Kidney epithelial cell (primary cell): ENCODE measurements at regions not wholly inside any gene's neighbourhood (a gene's known extent, or its start where the extent isn't known, plus 50 kb on each side); places are given as distances from the start of the nearest gene placed in this dataset.
"Not testable (repeated sequence)": the region's sequence is repeated elsewhere in the genome, so short reads cannot be mapped to it uniquely, and the experiment has no call there.

Experiments used
- DNase-seq: peaks from one replicate; pipeline ENCODE4 v3.0.0-alpha.2; 2010; ENCODE audit warnings: low read depth
- H3K27me3 ChIP-seq: 2 replicates; pipeline ENCODE4 v1.6.0; 2011; ENCODE audit warnings: low read length; ENCODE audit not compliant: control insufficient read depth, insufficient read depth
- H3K36me3 ChIP-seq: 2 replicates; pipeline ENCODE4 v1.5.1; 2011; ENCODE audit warnings: low read length; ENCODE audit not compliant: control insufficient read depth, insufficient read depth
- H3K4me3 ChIP-seq: 2 replicates; pipeline ENCODE4 v1.5.1; 2011; ENCODE audit warnings: low read depth, mild to moderate bottlenecking, control low read depth, low read length
- TF ChIP-seq, protein P1 (sequence below): IDR thresholded peaks from 2 replicates; pipeline ENCODE4 v1.5.1; 2011; ENCODE audit warnings: mild to moderate bottlenecking, moderate library complexity, low read length, control low read depth, inconsistent platforms; ENCODE audit not compliant: insufficient read depth, poor library complexity, severe bottlenecking

DNA sequence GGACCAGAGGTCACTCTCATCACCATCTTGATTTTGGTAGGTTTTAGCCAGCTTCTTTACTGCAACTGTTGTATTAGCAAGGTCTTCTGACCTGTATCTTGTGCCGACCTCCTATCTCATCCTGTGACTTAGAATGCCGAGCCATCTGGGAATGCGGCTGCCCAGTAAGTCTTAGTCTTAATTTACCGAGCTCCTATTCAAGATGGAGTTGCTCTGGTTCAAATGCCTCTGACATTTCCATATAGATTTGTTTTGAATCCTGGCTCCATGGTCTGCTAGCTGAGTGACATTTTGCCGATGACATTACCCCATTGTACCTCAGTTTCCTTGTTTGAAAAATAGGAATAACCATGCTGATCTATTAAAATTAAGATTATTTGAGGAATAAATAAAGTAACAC, 193.9 kb upstream of the HMCN1 start:
- no peak for DNase-seq
- TF ChIP-seq, protein P1, sequence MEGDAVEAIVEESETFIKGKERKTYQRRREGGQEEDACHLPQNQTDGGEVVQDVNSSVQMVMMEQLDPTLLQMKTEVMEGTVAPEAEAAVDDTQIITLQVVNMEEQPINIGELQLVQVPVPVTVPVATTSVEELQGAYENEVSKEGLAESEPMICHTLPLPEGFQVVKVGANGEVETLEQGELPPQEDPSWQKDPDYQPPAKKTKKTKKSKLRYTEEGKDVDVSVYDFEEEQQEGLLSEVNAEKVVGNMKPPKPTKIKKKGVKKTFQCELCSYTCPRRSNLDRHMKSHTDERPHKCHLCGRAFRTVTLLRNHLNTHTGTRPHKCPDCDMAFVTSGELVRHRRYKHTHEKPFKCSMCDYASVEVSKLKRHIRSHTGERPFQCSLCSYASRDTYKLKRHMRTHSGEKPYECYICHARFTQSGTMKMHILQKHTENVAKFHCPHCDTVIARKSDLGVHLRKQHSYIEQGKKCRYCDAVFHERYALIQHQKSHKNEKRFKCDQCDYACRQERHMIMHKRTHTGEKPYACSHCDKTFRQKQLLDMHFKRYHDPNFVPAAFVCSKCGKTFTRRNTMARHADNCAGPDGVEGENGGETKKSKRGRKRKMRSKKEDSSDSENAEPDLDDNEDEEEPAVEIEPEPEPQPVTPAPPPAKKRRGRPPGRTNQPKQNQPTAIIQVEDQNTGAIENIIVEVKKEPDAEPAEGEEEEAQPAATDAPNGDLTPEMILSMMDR, result no peak
- Histone ChIP-seq H3K36me3 (no peaks in the 10 kb centered on the region), H3K4me3 (no peak overlapping the region), H3K27me3 (no peaks in the 10 kb centered on the region)

DNA sequence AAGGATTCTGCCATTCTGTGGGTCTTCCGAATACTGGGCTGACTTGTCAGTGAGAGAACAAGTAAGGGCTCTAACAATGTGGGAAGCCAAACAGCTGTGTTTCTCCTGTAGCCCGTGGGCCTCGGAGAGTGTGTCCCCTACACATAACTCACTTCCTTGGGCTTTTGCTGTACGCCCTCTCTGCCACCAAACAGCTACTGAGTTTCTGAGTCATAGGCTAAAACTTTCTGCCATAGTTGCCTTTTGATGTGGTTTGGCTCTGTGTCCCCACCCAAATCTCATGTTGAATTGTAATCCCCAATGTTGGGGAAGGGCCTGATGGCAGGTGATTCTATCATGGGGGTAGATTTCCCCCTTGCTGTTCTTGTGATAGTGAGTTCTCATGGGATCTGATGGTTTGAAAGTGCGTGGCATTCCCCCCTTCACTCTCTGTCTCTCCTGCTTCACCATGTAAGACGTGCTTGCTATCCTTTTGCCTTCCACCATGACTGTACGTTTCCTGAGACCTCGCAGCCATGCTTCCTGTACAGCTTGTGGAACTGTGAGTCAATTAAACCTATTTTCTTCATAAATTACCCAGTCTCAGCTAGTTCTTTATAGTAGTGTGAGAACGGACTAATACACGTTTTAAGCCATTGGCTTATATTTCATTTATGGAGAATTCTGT, 194.8 kb upstream of the HMCN1 start:
- no peak for DNase-seq
- Histone ChIP-seq H3K27me3 (no peaks in the 10 kb centered on the region), H3K36me3 (no peaks in the 10 kb centered on the region), H3K4me3 (no peak overlapping the region)
- TF ChIP-seq, protein P1, result no peak

DNA sequence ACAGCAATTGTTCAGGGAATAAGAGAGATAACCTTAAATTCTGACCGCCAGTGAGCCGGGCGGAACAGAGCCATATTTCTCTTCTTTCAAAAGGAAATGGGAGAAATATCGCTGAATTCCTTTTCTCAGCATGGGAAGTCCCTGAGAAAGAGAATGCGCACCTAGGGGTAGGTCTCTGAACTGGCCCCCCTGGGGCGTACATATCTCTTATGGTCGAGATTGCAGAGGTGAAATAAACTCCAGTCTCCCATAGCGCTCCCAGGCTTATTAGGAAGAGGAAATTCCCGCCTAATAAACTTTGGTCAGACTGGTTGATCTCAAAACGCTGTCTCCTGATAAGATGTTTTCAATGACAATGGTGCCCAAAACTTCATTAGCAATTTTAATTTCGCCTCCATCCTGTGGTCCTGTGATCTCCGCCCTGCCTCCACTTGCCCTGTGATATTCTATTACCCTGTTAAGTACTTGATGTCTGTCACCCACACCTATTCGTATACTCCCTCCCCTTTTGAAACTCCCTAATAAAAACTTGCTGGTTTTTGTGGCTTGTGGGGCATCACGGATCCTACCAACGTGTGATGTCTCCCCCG, 195.8 kb upstream of the HMCN1 start:
- H3K27me3 ChIP-seq, DNase-seq, H3K36me3 ChIP-seq, H3K4me3 ChIP-seq: not testable (repeated sequence)

DNA sequence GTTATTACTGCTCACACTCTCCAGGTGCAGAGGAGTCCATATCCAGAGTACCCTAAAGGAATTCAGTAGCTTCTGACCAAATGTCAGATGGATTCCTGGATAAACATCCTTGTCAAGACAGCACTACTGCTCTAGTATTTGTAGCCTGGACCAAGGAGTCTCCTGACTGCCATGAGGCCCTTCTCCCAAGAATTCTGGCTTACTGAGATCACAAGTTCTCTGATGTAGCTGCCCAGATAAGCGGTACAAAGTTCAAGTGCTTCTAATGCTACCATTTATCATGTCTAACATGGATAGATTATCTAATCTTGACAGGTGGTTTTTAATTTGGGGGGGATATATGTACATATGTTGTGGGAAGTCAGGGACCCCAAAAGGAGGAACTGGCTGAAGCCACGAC, 196.6 kb upstream of the HMCN1 start:
- H3K4me3 ChIP-seq, result no peak overlapping the region
- TF ChIP-seq, protein P1, result no peak
- H3K27me3 ChIP-seq, result no peaks in the 10 kb centered on the region
- no peak for DNase-seq
- H3K36me3 ChIP-seq, result no peaks in the 10 kb centered on the region

DNA sequence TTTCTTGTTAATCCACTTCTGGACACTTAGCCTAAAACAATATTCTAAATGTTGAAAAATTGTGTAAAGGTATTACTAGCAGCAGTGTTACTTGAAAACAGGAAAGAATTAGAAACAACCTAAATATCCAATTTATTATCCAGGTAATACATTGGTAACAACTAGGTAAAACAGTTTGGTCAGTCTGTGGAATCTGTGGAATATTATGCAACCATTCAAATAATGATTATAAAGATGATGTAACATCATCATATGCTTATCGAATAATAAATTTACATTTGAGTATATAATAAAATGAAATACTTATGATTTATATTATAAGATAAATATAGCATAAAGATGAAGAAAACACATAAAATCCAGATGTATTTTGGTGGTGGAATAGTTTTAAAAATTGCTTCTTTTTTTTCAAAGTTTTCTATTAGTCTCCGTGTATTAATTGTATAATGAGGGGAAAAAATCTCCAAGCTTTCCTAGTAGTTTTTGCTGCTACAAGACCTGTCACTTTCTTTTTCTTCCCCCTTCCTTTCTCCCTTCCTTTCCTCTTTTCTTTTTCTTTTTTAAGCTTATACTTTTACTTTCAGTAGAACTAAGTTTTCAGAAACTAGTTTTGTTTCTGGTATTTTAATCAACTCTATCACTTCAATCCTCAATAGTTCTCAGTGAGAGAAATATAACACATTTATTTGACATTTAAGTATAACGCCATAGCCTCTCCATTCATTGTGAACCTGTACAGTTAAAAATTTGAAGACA, 197.8 kb upstream of the HMCN1 start:
- no peaks in the 10 kb centered on the region for H3K36me3 ChIP-seq
- no peak for DNase-seq
- no peak overlapping the region for H3K4me3 ChIP-seq
- no peaks in the 10 kb centered on the region for H3K27me3 ChIP-seq
- TF ChIP-seq, protein P1, result no peak

DNA sequence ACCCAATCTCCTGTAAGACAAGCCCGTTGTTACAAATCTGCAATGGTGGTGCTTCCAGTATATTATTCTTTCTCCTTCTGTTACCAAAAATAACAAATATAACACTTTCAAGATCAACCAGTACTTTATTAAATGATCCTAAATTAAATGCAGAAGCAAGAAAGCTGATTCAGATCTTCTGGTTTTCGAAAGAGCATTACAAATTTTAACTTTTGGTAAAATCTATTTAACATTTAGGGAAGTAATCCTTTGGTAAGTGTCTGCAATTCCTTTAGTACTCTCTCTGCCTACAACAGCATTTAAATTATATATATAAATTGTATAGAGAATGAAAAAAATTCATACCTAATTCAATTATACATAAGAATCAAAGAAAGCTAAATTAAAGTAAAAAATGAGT, 198.6 kb upstream of the HMCN1 start:
- no peaks in the 10 kb centered on the region for H3K36me3 ChIP-seq
- H3K4me3 ChIP-seq, result no peak overlapping the region
- TF ChIP-seq, protein P1, result no peak
- H3K27me3 ChIP-seq, result no peaks in the 10 kb centered on the region
- DNase-seq, result no peak
